Prostate gland (tissue), 2 donors: ENCODE measurements at regions not wholly inside any gene's neighbourhood (a gene's known extent, or its start where the extent isn't known, plus 50 kb on each side); places are given as distances from the start of the nearest gene placed in this dataset.
A peak's percentile ranks its signal among the peaks of the same experiment; 100 is the strongest.

ENCODE experiments used
- DNase-seq: peaks from one replicate; pipeline ENCODE4 v3.0.0-alpha.2; 2019; ENCODE audit warnings: low spot score
- H3K27ac ChIP-seq, 2 donors: fragments of 200-600 bp; sonication (generic); 2 replicates each; pipeline ENCODE4 v1.5.1; 2017 to 2019
- H3K27me3 ChIP-seq: fragments of 200-600 bp; sonication (generic); replicated peaks from 2 replicates; pipeline ENCODE4 v1.5.1; 2019; ENCODE audit not compliant: insufficient read depth
- H3K36me3 ChIP-seq, 2 donors: fragments of 200-600 bp; sonication (generic); 1 replicate in 1 of 2; 2 replicates in 1 of 2; pipeline versions ENCODE4 v1.5.1 to v1.8.1; 2017 to 2019
- H3K4me1 ChIP-seq: fragments of 200-600 bp; sonication (generic); replicated peaks from 2 replicates; pipeline ENCODE4 v1.5.1; 2019
- H3K4me3 ChIP-seq, 2 donors: fragments of 200-600 bp; sonication (generic); 2 replicates each; pipeline ENCODE4 v1.5.1; 2017 to 2019
- H3K9me3 ChIP-seq: fragments of 200-600 bp; sonication (generic); 2 replicates; pipeline ENCODE4 v1.5.1; 2017
- POLR2A ChIP-seq: fragments of 450-650 bp; IDR thresholded peaks from one replicate; pipeline ENCODE4 v1.6.1; 2016; ENCODE audit warnings: antibody characterized with exemption, mild to moderate bottlenecking
- POLR2AphosphoS5 ChIP-seq: sonication (generic); formaldehyde crosslinking; IDR thresholded peaks from one replicate; pipeline ENCODE4 v1.6.1; 2017; ENCODE audit warnings: antibody characterized with exemption
- WGBS: methylation state at CpG from one replicate; pipeline ENCODE4 v1.1.5; 2018; 5-methylcytosine and 5-hydroxymethylcytosine counted together
- intact Hi-C: fragments of 100-400 bp; cut with DNase I; formaldehyde crosslinking; loops from one replicate; pipeline ENCODE4 v1.14.2; 2022
- TF ChIP-seq, protein P1 (sequence below), 4 experiments: fragments of 200-600 bp in 2 of 4; fragments of 450-650 bp in 2 of 4; sonication (generic) in 2 of 4; IDR thresholded peaks; 1 replicate in 3 of 4; 2 replicates in 1 of 4; pipeline ENCODE4 v1.5.1; 2016 to 2019; ENCODE audit warnings: antibody characterized with exemption in 4 of 4, mild to moderate bottlenecking in 2 of 4, moderate library complexity in 2 of 4

DNA sequence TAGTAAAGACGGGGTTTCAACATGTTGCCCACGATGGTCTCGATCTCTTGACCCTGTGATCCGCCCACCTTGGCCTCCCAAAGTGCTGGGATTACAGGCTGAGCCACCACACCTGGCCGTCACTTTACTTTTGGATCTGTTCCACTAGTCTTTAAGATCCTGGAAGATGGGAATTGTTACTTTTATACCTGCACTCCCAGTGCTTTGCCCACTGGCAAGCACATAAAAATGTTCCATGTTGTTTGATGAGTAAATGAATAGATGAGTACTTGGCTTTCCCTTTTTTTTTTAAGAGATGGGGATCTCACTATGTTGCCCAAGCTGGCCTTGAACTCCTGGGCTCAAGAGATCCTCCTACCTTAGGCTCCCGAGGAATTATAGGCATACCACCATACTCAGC is 84.8 kb upstream of the SASH1 start:
- WGBS: 67% methylated on average over 6 of the region's 6 CpGs
- Histone ChIP-seq H3K36me3 (no peaks in the 10 kb centered on the region), H3K27me3 (no peaks in the 10 kb centered on the region), H3K4me3 (no peak overlapping the region), H3K9me3 (no peaks in the 10 kb centered on the region), H3K4me1 (peaks cover 6% of the 10 kb centered on the region), H3K27ac (peak overlapping the region in 1 of 2 donors; percentile 56)
- intact Hi-C loops: loop anchor here (10.0 kb wide), 1 partner anchor 207 kb away; no protein-coding TSS in a partner anchor
- peak; percentile 47 for DNase-seq
- TF ChIP-seq POLR2A (no peak), POLR2AphosphoS5 (peak; percentile 80)
- TF ChIP-seq, protein P1, sequence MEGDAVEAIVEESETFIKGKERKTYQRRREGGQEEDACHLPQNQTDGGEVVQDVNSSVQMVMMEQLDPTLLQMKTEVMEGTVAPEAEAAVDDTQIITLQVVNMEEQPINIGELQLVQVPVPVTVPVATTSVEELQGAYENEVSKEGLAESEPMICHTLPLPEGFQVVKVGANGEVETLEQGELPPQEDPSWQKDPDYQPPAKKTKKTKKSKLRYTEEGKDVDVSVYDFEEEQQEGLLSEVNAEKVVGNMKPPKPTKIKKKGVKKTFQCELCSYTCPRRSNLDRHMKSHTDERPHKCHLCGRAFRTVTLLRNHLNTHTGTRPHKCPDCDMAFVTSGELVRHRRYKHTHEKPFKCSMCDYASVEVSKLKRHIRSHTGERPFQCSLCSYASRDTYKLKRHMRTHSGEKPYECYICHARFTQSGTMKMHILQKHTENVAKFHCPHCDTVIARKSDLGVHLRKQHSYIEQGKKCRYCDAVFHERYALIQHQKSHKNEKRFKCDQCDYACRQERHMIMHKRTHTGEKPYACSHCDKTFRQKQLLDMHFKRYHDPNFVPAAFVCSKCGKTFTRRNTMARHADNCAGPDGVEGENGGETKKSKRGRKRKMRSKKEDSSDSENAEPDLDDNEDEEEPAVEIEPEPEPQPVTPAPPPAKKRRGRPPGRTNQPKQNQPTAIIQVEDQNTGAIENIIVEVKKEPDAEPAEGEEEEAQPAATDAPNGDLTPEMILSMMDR (IDR thresholded peaks at IDR 0.05): no peak

DNA sequence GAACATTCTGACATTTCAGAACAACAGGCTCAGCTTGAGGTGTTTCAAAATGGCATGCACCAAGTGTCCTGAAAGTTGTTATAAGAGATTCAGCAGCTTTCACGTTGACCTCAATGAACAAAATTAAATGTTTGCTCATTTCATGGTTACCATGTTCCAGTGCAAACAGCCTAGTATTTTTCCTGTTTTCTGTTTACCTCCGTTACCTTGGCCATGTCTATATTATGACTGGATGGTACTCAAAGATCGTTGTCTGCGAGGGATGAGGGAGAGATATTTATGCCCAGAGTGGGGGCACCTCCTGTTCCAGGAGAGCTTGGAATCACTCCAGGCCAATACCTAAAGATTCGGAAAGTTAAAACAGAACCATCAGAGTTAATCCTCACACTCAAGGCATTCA is 83.8 kb upstream of the SASH1 start:
- no peaks in the 10 kb centered on the region for H3K27me3 ChIP-seq
- H3K27ac ChIP-seq: peak overlapping the region in 1 of 2 donors; percentile 56
- WGBS: 53% methylated on average over 5 of the region's 5 CpGs
- peaks cover 6% of the 10 kb centered on the region for H3K4me1 ChIP-seq
- intact Hi-C loops: loop anchor here (10.0 kb wide), 1 partner anchor 206 kb away; no protein-coding TSS in a partner anchor
- no peak overlapping the region for H3K4me3 ChIP-seq
- H3K36me3 ChIP-seq: no peaks in the 10 kb centered on the region
- no peaks in the 10 kb centered on the region for H3K9me3 ChIP-seq
- peak; percentile 27 for DNase-seq
- TF ChIP-seq POLR2AphosphoS5 (peak; percentile 63), POLR2A (no peak)

DNA sequence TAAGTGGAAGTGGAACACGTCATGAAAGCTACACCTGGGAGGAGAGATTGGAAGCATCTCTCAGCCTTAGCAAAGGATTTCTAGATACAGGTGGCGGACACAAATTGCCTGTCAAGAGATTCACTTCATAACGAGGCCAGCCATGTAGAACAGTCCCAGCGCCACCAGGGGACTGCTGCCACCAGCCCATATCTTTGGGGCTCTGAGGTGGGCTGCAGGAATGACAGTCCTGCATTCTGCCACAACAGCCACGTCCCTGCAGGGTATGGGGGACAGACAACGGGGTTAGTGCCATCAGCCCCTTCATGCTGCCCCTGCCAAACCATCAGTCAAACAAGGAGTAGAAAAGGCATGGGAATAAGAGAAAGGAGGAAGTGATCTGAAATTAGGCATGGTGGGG is 81.2 kb upstream of the SASH1 start:
- Histone ChIP-seq H3K4me1 (peaks cover 6% of the 10 kb centered on the region), H3K4me3 (no peak overlapping the region), H3K9me3 (no peaks in the 10 kb centered on the region), H3K27me3 (no peaks in the 10 kb centered on the region), H3K27ac (no peak overlapping the region), H3K36me3 (no peaks in the 10 kb centered on the region)
- intact Hi-C loops: no loop called here
- TF ChIP-seq POLR2A: no peak
- TF ChIP-seq POLR2AphosphoS5: no peak
- TF ChIP-seq, protein P1 (IDR thresholded peaks at IDR 0.05): no peak
- 81% methylated on average over 6 of the region's 6 CpGs for WGBS
- DNase-seq: no peak

DNA sequence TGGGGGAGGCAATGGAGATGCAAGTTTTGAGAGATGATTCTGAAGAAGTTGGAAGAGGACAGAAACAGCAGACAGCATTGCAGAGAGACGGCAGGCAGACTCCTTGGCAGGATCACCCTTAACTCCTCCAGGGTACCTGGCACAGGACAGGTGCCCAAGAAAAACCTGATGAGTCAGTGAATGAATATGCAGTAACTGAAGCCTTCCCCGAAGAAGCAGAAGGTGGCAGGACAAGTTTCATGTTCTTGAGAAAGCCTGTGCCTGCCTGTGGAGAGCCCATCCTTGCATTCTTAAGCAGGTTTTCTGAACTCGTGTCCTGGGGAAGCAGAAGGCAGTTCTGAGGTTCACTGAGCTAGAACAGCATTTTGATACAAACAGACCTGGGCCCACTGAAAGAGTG is 79.6 kb upstream of the SASH1 start:
- Histone ChIP-seq H3K27me3 (no peaks in the 10 kb centered on the region), H3K4me3 (no peak overlapping the region), H3K27ac (no peak overlapping the region), H3K4me1 (peaks cover 6% of the 10 kb centered on the region), H3K9me3 (no peaks in the 10 kb centered on the region), H3K36me3 (no peaks in the 10 kb centered on the region)
- peak; percentile 80 for TF ChIP-seq POLR2AphosphoS5
- TF ChIP-seq POLR2A: no peak
- TF ChIP-seq, protein P1 (IDR thresholded peaks at IDR 0.05): peak in 2 of 4 experiments; percentile 7 to 26
- intact Hi-C loops: no loop called here
- DNase-seq: peak; percentile 71
- WGBS: 43% methylated on average over 3 of the region's 3 CpGs

DNA sequence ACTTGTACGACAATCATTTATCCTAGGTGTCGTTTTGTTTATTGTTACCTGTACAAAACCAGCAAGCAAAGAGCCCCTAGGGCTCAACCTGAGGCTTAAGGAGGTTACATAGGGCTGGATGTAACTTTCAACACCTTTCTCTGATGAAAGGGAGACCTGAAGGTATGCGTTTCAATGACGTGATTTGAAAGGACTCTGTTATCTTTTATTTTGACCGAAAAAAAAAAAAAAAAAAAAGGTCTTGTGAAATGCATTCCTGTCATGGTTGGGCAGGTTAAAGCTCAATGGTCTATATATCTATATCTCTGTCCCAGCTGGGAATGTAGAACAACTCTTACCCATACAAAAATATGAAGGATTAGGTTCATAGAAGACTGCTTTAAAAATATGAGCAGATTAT is 78.7 kb upstream of the SASH1 start:
- Histone ChIP-seq H3K4me3 (no peak overlapping the region), H3K27ac (no peak overlapping the region), H3K27me3 (no peaks in the 10 kb centered on the region), H3K4me1 (peaks cover 6% of the 10 kb centered on the region), H3K36me3 (no peaks in the 10 kb centered on the region), H3K9me3 (no peaks in the 10 kb centered on the region)
- TF ChIP-seq POLR2AphosphoS5: no peak
- no peak for TF ChIP-seq POLR2A
- TF ChIP-seq, protein P1 (IDR thresholded peaks at IDR 0.05): no peak
- no peak for DNase-seq
- intact Hi-C loops: no loop called here
- 60% methylated on average over 5 of the region's 5 CpGs for WGBS
